ENCODE measurements at regions not wholly inside any gene's neighbourhood (a gene's known extent, or its start where the extent isn't known, plus 50 kb on each side); places are given as distances from the start of the nearest gene placed in this dataset.

DNA sequence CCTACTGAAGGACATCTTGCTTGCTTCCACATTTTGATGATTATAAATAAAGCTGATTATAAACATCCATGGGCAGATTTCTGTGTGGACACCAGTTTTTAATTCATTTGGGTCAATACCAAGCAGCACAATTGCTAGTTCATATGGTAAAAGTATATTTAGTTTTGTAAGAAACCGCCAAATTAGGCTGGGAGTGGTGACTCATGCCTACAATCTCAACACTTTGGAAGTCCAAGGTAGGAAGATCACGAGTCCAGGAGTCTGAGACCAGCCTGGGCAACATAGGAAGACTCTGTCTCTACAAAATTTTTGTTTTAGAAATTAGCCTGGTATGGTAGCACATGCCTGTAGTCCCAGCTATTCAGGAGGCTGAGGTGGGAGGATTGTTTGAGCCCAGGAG is 52.6 kb upstream of the ABHD2 start:
- no peak for TF ChIP-seq POLR2A (IDR thresholded peaks at IDR 0.05)
- TF ChIP-seq, protein P1, sequence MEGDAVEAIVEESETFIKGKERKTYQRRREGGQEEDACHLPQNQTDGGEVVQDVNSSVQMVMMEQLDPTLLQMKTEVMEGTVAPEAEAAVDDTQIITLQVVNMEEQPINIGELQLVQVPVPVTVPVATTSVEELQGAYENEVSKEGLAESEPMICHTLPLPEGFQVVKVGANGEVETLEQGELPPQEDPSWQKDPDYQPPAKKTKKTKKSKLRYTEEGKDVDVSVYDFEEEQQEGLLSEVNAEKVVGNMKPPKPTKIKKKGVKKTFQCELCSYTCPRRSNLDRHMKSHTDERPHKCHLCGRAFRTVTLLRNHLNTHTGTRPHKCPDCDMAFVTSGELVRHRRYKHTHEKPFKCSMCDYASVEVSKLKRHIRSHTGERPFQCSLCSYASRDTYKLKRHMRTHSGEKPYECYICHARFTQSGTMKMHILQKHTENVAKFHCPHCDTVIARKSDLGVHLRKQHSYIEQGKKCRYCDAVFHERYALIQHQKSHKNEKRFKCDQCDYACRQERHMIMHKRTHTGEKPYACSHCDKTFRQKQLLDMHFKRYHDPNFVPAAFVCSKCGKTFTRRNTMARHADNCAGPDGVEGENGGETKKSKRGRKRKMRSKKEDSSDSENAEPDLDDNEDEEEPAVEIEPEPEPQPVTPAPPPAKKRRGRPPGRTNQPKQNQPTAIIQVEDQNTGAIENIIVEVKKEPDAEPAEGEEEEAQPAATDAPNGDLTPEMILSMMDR (IDR thresholded peaks at IDR 0.05), result no peak
- intact Hi-C loops (cut with DNase I; ENCODE audit: low total_unique reads), result no loop called here
- no peak for DNase-seq (ENCODE audit: low spot score in 2 of 2)
- WGBS, 2 donors, result 68 to 75% methylated on average over 2 of the region's 2 CpGs
- no peak overlapping the region for H3K4me3 ChIP-seq (ENCODE audit: low read depth, poor library complexity, severe bottlenecking)

- WGBS, 2 donors, result 75 to 81% methylated on average over 8 of the region's 8 CpGs
- no peak overlapping the region for H3K4me3 ChIP-seq (ENCODE audit: low read depth, poor library complexity, severe bottlenecking)
- TF ChIP-seq, protein P1 (IDR thresholded peaks at IDR 0.05), result no peak
- no peak for DNase-seq (ENCODE audit: low spot score in 2 of 2)
- intact Hi-C loops (cut with DNase I; ENCODE audit: low total_unique reads), result no loop called here
Observed at GRCh38 chr15:89038146-89038545, 50.1 kb upstream of the ABHD2 start.
